ENCODE measurements at regions not wholly inside any gene's neighbourhood (a gene's known extent, or its start where the extent isn't known, plus 50 kb on each side); places are given as distances from the start of the nearest gene placed in this dataset.
"Not testable (repeated sequence)": the region's sequence is repeated elsewhere in the genome, so short reads cannot be mapped to it uniquely, and the experiment has no call there.

GRCh38 chr17:77066726-77067409 is 73.9 kb upstream of the SEC14L1 start:
- not testable (repeated sequence) for H3K36me3 ChIP-seq (ENCODE audit: insufficient read depth, low read length); H4K20me1 ChIP-seq (ENCODE audit: insufficient read depth, low read depth, low read length); H3K9me3 ChIP-seq (ENCODE audit: low read length); H3K9me2 ChIP-seq (replicated peaks; ENCODE audit: insufficient read depth, low read length); H3K4me3 ChIP-seq (ENCODE audit: low read length); H3K27me3 ChIP-seq (ENCODE audit: low read length); H3K9ac ChIP-seq (ENCODE audit: low read length); H3K79me2 ChIP-seq (ENCODE audit: low read length); H3K27ac ChIP-seq (ENCODE audit: low read length); H2AFZ ChIP-seq (ENCODE audit: low read length)
- Histone ChIP-seq H3K4me1 (ENCODE audit: low read length) (peaks cover 11% of the 10 kb centered on the region), H3K4me2 (ENCODE audit: low read depth, low read length, poor library complexity, severe bottlenecking) (peak overlapping the region; percentile 41)
- DNase-seq: peak; percentile 83

DNA sequence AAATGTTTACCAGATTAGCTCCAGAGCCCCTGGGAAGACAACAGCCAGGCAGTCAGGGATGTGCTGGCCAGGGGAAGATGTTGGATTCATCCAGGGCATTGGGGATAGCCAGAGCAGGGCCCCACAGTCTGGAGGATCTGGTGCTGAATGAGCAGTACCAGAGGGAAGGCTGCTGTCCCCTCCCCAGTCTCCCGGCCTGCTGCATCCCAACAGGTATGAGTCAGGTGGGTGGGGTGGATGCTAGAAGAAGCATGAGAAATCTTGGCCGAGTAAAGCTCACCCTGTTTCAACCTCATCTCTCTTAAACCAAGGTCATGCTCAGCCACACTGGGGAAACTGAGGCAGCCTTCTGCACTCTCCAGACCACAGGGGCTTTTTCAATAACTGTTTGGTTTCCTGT is 71.9 kb upstream of the SEC14L1 start:
- no peak overlapping the region for H2AFZ ChIP-seq (ENCODE audit: low read length)
- H3K27me3 ChIP-seq (ENCODE audit: low read length): no peaks in the 10 kb centered on the region
- no peak overlapping the region for H3K4me2 ChIP-seq (ENCODE audit: low read depth, low read length, poor library complexity, severe bottlenecking)
- no peak overlapping the region for H3K27ac ChIP-seq (ENCODE audit: low read length)
- no peaks in the 10 kb centered on the region for H3K36me3 ChIP-seq (ENCODE audit: insufficient read depth, low read length)
- no peak overlapping the region for H3K4me3 ChIP-seq (ENCODE audit: low read length)
- peaks cover 11% of the 10 kb centered on the region for H3K4me1 ChIP-seq (ENCODE audit: low read length)
- no peaks in the 10 kb centered on the region for H3K9me3 ChIP-seq (ENCODE audit: low read length)
- no peaks in the 10 kb centered on the region for H3K79me2 ChIP-seq (ENCODE audit: low read length)
- H3K9ac ChIP-seq (ENCODE audit: low read length): no peak overlapping the region
- no peak for DNase-seq
- no peaks in the 10 kb centered on the region for H4K20me1 ChIP-seq (ENCODE audit: insufficient read depth, low read depth, low read length)
- H3K9me2 ChIP-seq (replicated peaks; ENCODE audit: insufficient read depth, low read length): no peaks in the 10 kb centered on the region

DNA sequence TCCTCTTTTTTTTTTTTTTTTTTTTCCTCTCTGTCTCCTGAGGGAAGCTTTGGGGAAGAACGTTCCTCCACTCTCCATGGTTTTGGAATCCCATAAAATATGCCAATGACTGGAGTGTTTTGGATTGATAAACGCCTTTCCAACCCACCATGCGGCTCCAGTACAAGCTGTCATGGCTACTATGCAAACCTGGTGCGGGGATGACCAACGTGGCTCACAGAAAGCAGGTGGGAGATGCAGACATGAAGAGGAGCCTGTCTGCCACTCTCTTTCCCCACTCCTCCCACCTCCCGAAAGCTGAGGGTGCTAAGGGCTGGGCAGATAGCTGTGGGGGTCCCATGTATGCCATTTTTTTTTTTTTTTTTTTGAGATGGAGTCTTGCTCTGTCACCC is 69.9 kb upstream of the SEC14L1 start:
- H3K4me2 ChIP-seq (ENCODE audit: low read depth, low read length, poor library complexity, severe bottlenecking): no peak overlapping the region
- no peak overlapping the region for H2AFZ ChIP-seq (ENCODE audit: low read length)
- H3K27ac ChIP-seq (ENCODE audit: low read length): no peak overlapping the region
- H3K4me1 ChIP-seq (ENCODE audit: low read length): peaks cover 11% of the 10 kb centered on the region
- H3K36me3 ChIP-seq (ENCODE audit: insufficient read depth, low read length): no peaks in the 10 kb centered on the region
- no peaks in the 10 kb centered on the region for H3K79me2 ChIP-seq (ENCODE audit: low read length)
- H3K27me3 ChIP-seq (ENCODE audit: low read length): no peaks in the 10 kb centered on the region
- H3K9me2 ChIP-seq (replicated peaks; ENCODE audit: insufficient read depth, low read length): no peaks in the 10 kb centered on the region
- no peaks in the 10 kb centered on the region for H3K9me3 ChIP-seq (ENCODE audit: low read length)
- H4K20me1 ChIP-seq (ENCODE audit: insufficient read depth, low read depth, low read length): no peaks in the 10 kb centered on the region
- H3K9ac ChIP-seq (ENCODE audit: low read length): no peak overlapping the region
- DNase-seq: no peak
- no peak overlapping the region for H3K4me3 ChIP-seq (ENCODE audit: low read length)

DNA sequence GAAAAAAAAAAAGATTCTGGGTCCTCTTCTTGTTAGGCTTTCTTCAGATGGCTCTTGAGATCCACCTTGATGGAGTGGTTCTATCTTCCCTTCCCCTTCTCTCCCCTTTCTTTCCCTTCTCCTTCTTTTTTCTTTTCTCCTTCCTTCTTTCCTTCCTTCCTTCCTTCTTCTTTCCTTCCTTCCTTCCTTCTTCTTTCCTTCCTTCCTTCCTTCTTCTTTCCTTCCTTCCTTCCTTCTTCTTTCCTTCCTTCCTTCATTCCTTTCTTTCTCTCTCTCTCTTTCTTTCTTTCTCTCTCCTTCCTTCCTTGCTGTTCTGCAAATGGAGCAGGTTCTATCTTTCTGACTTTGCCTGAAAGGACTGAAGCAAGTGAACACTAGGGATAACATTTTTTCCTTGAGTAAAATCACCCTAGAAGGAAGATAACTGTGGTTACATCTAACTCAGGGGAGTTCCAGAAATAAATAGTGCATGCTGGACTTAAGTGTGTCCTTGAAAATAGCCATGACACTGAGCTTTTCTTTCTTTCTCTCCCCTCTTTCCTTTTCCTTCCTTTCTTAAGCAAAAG is 68.8 kb upstream of the SEC14L1 start:
- Histone ChIP-seq H3K9me3 (ENCODE audit: low read length) (no peaks in the 10 kb centered on the region), H3K4me3 (ENCODE audit: low read length) (no peak overlapping the region), H4K20me1 (ENCODE audit: insufficient read depth, low read depth, low read length) (no peaks in the 10 kb centered on the region), H3K27me3 (ENCODE audit: low read length) (no peaks in the 10 kb centered on the region), H2AFZ (ENCODE audit: low read length) (no peak overlapping the region), H3K9ac (ENCODE audit: low read length) (no peak overlapping the region), H3K4me1 (ENCODE audit: low read length) (peaks cover under 1% of the 10 kb centered on the region; the same call in 1 of the 2 replicates), H3K36me3 (ENCODE audit: insufficient read depth, low read length) (no peaks in the 10 kb centered on the region), H3K27ac (ENCODE audit: low read length) (no peak overlapping the region), H3K9me2 (replicated peaks; ENCODE audit: insufficient read depth, low read length) (no peaks in the 10 kb centered on the region), H3K4me2 (ENCODE audit: low read depth, low read length, poor library complexity, severe bottlenecking) (no peak overlapping the region), H3K79me2 (ENCODE audit: low read length) (no peaks in the 10 kb centered on the region)
- no peak for DNase-seq

- Histone ChIP-seq H3K36me3 (ENCODE audit: insufficient read depth, low read length) (no peaks in the 10 kb centered on the region), H3K79me2 (ENCODE audit: low read length) (no peaks in the 10 kb centered on the region), H2AFZ (ENCODE audit: low read length) (no peak overlapping the region), H3K27me3 (ENCODE audit: low read length) (no peaks in the 10 kb centered on the region), H3K4me1 (ENCODE audit: low read length) (no peaks in the 10 kb centered on the region), H3K27ac (ENCODE audit: low read length) (no peak overlapping the region), H3K9me2 (replicated peaks; ENCODE audit: insufficient read depth, low read length) (no peaks in the 10 kb centered on the region), H3K4me3 (ENCODE audit: low read length) (no peak overlapping the region), H3K9me3 (ENCODE audit: low read length) (no peaks in the 10 kb centered on the region), H4K20me1 (ENCODE audit: insufficient read depth, low read depth, low read length) (no peaks in the 10 kb centered on the region), H3K4me2 (ENCODE audit: low read depth, low read length, poor library complexity, severe bottlenecking) (no peak overlapping the region), H3K9ac (ENCODE audit: low read length) (no peak overlapping the region)
- DNase-seq: no peak
Measured at GRCh38 chr17:77072670-77073069, 68.1 kb upstream of the SEC14L1 start.

GRCh38 chr17:77074681-77075080 is 66.1 kb upstream of the SEC14L1 start:
- Histone ChIP-seq H3K27ac (ENCODE audit: low read length) (no peak overlapping the region), H3K9me2 (replicated peaks; ENCODE audit: insufficient read depth, low read length) (no peaks in the 10 kb centered on the region), H3K36me3 (ENCODE audit: insufficient read depth, low read length) (no peaks in the 10 kb centered on the region), H3K4me2 (ENCODE audit: low read depth, low read length, poor library complexity, severe bottlenecking) (no peak overlapping the region), H3K4me3 (ENCODE audit: low read length) (no peak overlapping the region), H3K9me3 (ENCODE audit: low read length) (no peaks in the 10 kb centered on the region), H4K20me1 (ENCODE audit: insufficient read depth, low read depth, low read length) (no peaks in the 10 kb centered on the region), H2AFZ (ENCODE audit: low read length) (no peak overlapping the region), H3K27me3 (ENCODE audit: low read length) (no peaks in the 10 kb centered on the region), H3K79me2 (ENCODE audit: low read length) (no peaks in the 10 kb centered on the region), H3K9ac (ENCODE audit: low read length) (no peak overlapping the region), H3K4me1 (ENCODE audit: low read length) (no peaks in the 10 kb centered on the region)
- DNase-seq: no peak

GRCh38 chr17:77076124-77076830 is 64.5 kb upstream of the SEC14L1 start:
- H3K9me3 ChIP-seq (ENCODE audit: low read length): no peaks in the 10 kb centered on the region
- no peak overlapping the region for H3K4me2 ChIP-seq (ENCODE audit: low read depth, low read length, poor library complexity, severe bottlenecking)
- H3K9ac ChIP-seq (ENCODE audit: low read length): no peak overlapping the region
- H3K4me3 ChIP-seq (ENCODE audit: low read length): no peak overlapping the region
- no peaks in the 10 kb centered on the region for H3K36me3 ChIP-seq (ENCODE audit: insufficient read depth, low read length)
- no peak overlapping the region for H3K27ac ChIP-seq (ENCODE audit: low read length)
- no peaks in the 10 kb centered on the region for H3K27me3 ChIP-seq (ENCODE audit: low read length)
- DNase-seq: no peak
- no peaks in the 10 kb centered on the region for H4K20me1 ChIP-seq (ENCODE audit: insufficient read depth, low read depth, low read length)
- H3K9me2 ChIP-seq (replicated peaks; ENCODE audit: insufficient read depth, low read length): no peaks in the 10 kb centered on the region
- H2AFZ ChIP-seq (ENCODE audit: low read length): no peak overlapping the region
- H3K4me1 ChIP-seq (ENCODE audit: low read length): no peaks in the 10 kb centered on the region
- H3K79me2 ChIP-seq (ENCODE audit: low read length): no peaks in the 10 kb centered on the region

DNA sequence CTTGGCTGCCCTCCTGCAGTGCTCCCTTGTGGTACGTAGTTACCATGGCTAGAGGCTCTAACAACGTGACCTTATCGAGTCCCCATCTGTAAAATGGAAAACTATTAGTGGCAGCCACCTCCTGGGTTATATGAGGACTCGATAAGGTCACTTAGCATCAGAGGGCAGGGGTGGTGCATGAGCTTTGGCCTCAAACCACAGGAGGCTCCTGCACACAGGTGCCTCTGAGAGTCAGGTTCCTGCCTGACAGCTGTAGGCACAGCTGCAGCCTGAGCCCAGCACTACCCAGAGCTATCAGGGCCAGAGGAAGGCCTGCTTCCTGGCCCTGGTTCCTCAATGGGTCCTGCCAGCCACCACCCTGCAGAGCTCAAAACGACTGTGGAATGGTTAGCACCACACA is 57.2 kb upstream of the SEC14L1 start:
- H3K36me3 ChIP-seq (ENCODE audit: insufficient read depth, low read length): no peaks in the 10 kb centered on the region
- H3K4me2 ChIP-seq (ENCODE audit: low read depth, low read length, poor library complexity, severe bottlenecking): no peak overlapping the region
- H3K9me2 ChIP-seq (replicated peaks; ENCODE audit: insufficient read depth, low read length): no peaks in the 10 kb centered on the region
- no peaks in the 10 kb centered on the region; the same call in 1 of the 2 replicates for H3K79me2 ChIP-seq (ENCODE audit: low read length)
- no peak overlapping the region for H3K4me3 ChIP-seq (ENCODE audit: low read length)
- no peaks in the 10 kb centered on the region for H3K27me3 ChIP-seq (ENCODE audit: low read length)
- H3K9ac ChIP-seq (ENCODE audit: low read length): no peak overlapping the region
- no peak overlapping the region for H3K27ac ChIP-seq (ENCODE audit: low read length)
- no peaks in the 10 kb centered on the region for H4K20me1 ChIP-seq (ENCODE audit: insufficient read depth, low read depth, low read length)
- no peak overlapping the region for H2AFZ ChIP-seq (ENCODE audit: low read length)
- H3K4me1 ChIP-seq (ENCODE audit: low read length): peaks cover 6% of the 10 kb centered on the region
- H3K9me3 ChIP-seq (ENCODE audit: low read length): no peaks in the 10 kb centered on the region
- no peak for DNase-seq
